Body of pancreas (tissue), 4 donors: ENCODE measurements at regions not wholly inside any gene's neighbourhood (a gene's known extent, or its start where the extent isn't known, plus 50 kb on each side); places are given as distances from the start of the nearest gene placed in this dataset.

Source experiments
- POLR2A ChIP-seq, 3 donors: fragments of 450-650 bp; IDR thresholded peaks; one replicate each; pipeline ENCODE4 v1.6.1; 2016; ENCODE audit warnings: antibody characterized with exemption in 3 of 3, mild to moderate bottlenecking in 2 of 3
- TF ChIP-seq, protein P1 (sequence below), 7 experiments: fragments of 450-650 bp in 4 of 7; fragments of 200-600 bp in 3 of 7; sonication (generic) in 3 of 7; IDR thresholded peaks; one replicate each; pipeline ENCODE4 v1.5.1; 2016 to 2019; ENCODE audit warnings: antibody characterized with exemption in 7 of 7

DNA sequence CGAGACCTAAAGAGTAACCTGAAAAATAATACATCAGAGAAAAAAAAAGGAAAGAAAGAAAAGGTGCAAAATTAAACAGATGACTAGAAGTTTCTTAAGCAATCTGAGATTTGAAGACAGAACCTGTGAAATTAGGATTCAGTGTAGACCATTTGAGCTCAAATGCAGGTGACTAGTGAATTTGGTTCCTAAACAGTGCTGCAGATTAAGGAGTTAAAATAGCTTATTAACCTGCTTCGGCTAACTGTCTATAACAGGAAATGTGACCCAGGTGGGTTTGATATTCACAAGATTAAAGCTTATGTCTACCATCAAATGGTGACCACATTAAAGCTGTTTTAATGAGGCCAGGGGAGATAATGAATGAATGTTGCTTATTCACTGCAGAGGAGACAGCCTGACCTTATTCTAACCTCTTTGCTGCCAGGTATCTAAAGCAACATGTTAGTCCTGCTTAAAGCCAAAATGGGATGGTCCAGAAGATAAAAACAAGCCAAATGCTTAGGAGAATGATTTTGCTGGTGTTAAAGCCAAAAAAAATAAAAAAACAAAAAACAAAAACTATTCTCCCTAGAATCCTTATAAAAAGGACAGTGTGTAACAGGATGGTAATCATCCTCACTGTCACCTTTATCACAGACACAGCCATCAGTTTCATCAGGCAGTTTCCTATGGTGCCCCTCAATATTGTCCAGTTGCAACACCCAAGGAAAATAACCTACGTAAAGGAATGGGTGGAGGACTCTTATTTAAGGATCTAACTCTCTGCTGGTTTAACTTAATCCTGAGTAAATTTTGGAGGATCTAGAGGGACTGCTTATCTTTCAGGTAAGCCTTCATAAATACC lies 769.0 kb upstream of the ZEB2 start:
- TF ChIP-seq, protein P1, sequence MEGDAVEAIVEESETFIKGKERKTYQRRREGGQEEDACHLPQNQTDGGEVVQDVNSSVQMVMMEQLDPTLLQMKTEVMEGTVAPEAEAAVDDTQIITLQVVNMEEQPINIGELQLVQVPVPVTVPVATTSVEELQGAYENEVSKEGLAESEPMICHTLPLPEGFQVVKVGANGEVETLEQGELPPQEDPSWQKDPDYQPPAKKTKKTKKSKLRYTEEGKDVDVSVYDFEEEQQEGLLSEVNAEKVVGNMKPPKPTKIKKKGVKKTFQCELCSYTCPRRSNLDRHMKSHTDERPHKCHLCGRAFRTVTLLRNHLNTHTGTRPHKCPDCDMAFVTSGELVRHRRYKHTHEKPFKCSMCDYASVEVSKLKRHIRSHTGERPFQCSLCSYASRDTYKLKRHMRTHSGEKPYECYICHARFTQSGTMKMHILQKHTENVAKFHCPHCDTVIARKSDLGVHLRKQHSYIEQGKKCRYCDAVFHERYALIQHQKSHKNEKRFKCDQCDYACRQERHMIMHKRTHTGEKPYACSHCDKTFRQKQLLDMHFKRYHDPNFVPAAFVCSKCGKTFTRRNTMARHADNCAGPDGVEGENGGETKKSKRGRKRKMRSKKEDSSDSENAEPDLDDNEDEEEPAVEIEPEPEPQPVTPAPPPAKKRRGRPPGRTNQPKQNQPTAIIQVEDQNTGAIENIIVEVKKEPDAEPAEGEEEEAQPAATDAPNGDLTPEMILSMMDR (IDR thresholded peaks at IDR 0.05) = no peak
- no peak for TF ChIP-seq POLR2A (IDR thresholded peaks at IDR 0.05)
